ENCODE measurements at regions not wholly inside any gene's neighbourhood (a gene's known extent, or its start where the extent isn't known, plus 50 kb on each side); places are given as distances from the start of the nearest gene placed in this dataset.

DNA sequence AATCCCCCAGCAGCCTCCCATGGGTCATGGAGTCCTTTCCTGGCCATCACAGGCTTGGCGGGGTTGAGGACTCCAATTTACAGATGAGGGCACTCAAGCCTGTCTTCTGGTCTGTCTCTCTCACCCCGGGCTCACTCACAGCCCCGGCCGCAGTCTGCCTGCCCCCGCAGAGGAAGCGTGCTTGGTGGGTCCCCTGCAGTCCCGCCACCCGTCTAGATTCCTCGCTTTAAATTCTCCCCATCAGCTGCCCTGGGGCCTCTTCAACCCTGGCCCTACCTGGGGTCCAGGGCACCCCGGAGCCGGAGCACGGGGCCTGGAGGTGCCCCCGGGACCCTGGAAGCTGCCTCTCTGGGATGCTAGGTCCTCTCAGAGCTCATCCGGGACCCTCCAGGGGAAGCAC, 92.9 kb downstream of the ENGASE start:
- no peak for TF ChIP-seq POLR2AphosphoS5 (IDR thresholded peaks at IDR 0.05)
- TF ChIP-seq EP300 (IDR thresholded peaks at IDR 0.05), result no peak
- TF ChIP-seq, protein P1, sequence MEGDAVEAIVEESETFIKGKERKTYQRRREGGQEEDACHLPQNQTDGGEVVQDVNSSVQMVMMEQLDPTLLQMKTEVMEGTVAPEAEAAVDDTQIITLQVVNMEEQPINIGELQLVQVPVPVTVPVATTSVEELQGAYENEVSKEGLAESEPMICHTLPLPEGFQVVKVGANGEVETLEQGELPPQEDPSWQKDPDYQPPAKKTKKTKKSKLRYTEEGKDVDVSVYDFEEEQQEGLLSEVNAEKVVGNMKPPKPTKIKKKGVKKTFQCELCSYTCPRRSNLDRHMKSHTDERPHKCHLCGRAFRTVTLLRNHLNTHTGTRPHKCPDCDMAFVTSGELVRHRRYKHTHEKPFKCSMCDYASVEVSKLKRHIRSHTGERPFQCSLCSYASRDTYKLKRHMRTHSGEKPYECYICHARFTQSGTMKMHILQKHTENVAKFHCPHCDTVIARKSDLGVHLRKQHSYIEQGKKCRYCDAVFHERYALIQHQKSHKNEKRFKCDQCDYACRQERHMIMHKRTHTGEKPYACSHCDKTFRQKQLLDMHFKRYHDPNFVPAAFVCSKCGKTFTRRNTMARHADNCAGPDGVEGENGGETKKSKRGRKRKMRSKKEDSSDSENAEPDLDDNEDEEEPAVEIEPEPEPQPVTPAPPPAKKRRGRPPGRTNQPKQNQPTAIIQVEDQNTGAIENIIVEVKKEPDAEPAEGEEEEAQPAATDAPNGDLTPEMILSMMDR (IDR thresholded peaks at IDR 0.05), result no peak
